ENCODE measurements at regions not wholly inside any gene's neighbourhood (a gene's known extent, or its start where the extent isn't known, plus 50 kb on each side); places are given as distances from the start of the nearest gene placed in this dataset.

GRCh38 chr10:10056961-10057360 is 960.7 kb upstream of the CELF2 start:
- TF ChIP-seq CTCF (IDR thresholded peaks at IDR 0.05; ENCODE audit: insufficient read depth, low read length, poor library complexity, severe bottlenecking), result no peak
- no peak for TF ChIP-seq EZH2phosphoT487 (conservative IDR thresholded peaks at IDR 0.05; ENCODE audit: low read length)
